A549 (cell line): ENCODE measurements at regions not wholly inside any gene's neighbourhood (a gene's known extent, or its start where the extent isn't known, plus 50 kb on each side); places are given as distances from the start of the nearest gene placed in this dataset.

Source experiments
- CTCF ChIP-seq: fragments of >200 bp; sonication (Bioruptor Twin); formaldehyde crosslinking; IDR thresholded peaks from 3 replicates; pipeline ENCODE4 v1.5.1; 2016
- E2F6 ChIP-seq: IDR thresholded peaks from 2 replicates; pipeline ENCODE4 v1.6.1; 2012; ENCODE audit warnings: low read depth, borderline replicate concordance
- HOXA7 ChIP-seq: fragments of 250-450 bp; sonication (Bioruptor Pico); IDR thresholded peaks from 2 replicates; pipeline ENCODE4 v1.5.0; 2020; ENCODE audit warnings: mild to moderate bottlenecking, moderate library complexity
- POLR2A ChIP-seq: IDR thresholded peaks from 2 replicates; pipeline ENCODE4 v1.6.1; 2012; ENCODE audit warnings: mild to moderate bottlenecking, low read length
- ZFP36 ChIP-seq: fragments of 450-650 bp; IDR thresholded peaks from 2 replicates; pipeline ENCODE4 v1.6.1; 2014; ENCODE audit warnings: borderline replicate concordance; ENCODE audit not compliant: partially characterized antibody

- TF ChIP-seq E2F6, result no peak
- no peak for TF ChIP-seq CTCF
- TF ChIP-seq POLR2A, result no peak
- TF ChIP-seq ZFP36, result no peak
- no peak for TF ChIP-seq HOXA7 (CRISPR knock-in tag)
These were observed 239.7 kb downstream of the PIK3R1 start for GRCh38 chr5:68455216-68455615.
